ENCODE measurements at regions not wholly inside any gene's neighbourhood (a gene's known extent, or its start where the extent isn't known, plus 50 kb on each side); places are given as distances from the start of the nearest gene placed in this dataset.

GRCh38 chr16:87012954-87013938 lies 303.9 kb downstream of the C16orf95 start:
- peaks cover 0 to 4% (median 0%) of the 10 kb centered on the region in 4 donors for H3K27me3 ChIP-seq (ENCODE audit: control insufficient read depth in 4 of 4, insufficient read depth in 4 of 4, low read length in 3 of 4)
- H3K9ac ChIP-seq (ENCODE audit: low read depth in 1 of 2, low read length in 2 of 2): no peak overlapping the region
- H3K9me3 ChIP-seq (ENCODE audit: control insufficient read depth in 4 of 4, low read length in 3 of 4): peaks cover 0 to 5% (median 1%) of the 10 kb centered on the region in 4 donors

More at GRCh38 chr16:87012954-87013938, 303.9 kb downstream of the C16orf95 start:
- DNase-seq (ENCODE audit: low spot score): no peak
- TF ChIP-seq ATF3 (IDR thresholded peaks at IDR 0.05): no peak
- TF ChIP-seq MAX (IDR thresholded peaks at IDR 0.05): no peak
- TF ChIP-seq YY1 (IDR thresholded peaks at IDR 0.05): no peak
- no peak for TF ChIP-seq RAD21 (IDR thresholded peaks at IDR 0.05)
- no peak for TF ChIP-seq RXRA (IDR thresholded peaks at IDR 0.05)
- no peak for TF ChIP-seq EGR1 (IDR thresholded peaks at IDR 0.05; ENCODE audit: low read depth in 2 of 2)
- no peak for TF ChIP-seq TAF1 (conservative IDR thresholded peaks at IDR 0.05)
- TF ChIP-seq GABPA (IDR thresholded peaks at IDR 0.05 in 1 of 2, conservative IDR thresholded peaks at IDR 0.05 in 1 of 2): no peak
- no peak for TF ChIP-seq REST (IDR thresholded peaks at IDR 0.05)
- TF ChIP-seq SP1 (IDR thresholded peaks at IDR 0.05): no peak
- no peak for TF ChIP-seq CTCF (IDR thresholded peaks at IDR 0.05; ENCODE audit: low read depth, low read length, missing input control)
- no peak for TF ChIP-seq HNF4A (conservative IDR thresholded peaks at IDR 0.05)
- no peaks in the 10 kb centered on the region for H3K4me1 ChIP-seq (ENCODE audit: control insufficient read depth in 4 of 4, insufficient read depth in 4 of 4, low read length in 3 of 4)
- no peak overlapping the region for H3K27ac ChIP-seq (ENCODE audit: low read depth in 1 of 2, low read length in 2 of 2)
- no peaks in the 10 kb centered on the region for H3K36me3 ChIP-seq (ENCODE audit: control insufficient read depth in 4 of 4, insufficient read depth in 3 of 4, low read depth in 1 of 4, low read length in 3 of 4)
- H3K4me3 ChIP-seq (ENCODE audit: low read depth in 1 of 3, low read length in 3 of 3): no peak overlapping the region
- WGBS: 76% methylated on average over 37 of the region's 37 CpGs

Measured in liver (tissue), 8 donors.